ENCODE measurements at regions not wholly inside any gene's neighbourhood (a gene's known extent, or its start where the extent isn't known, plus 50 kb on each side); places are given as distances from the start of the nearest gene placed in this dataset.

DNA sequence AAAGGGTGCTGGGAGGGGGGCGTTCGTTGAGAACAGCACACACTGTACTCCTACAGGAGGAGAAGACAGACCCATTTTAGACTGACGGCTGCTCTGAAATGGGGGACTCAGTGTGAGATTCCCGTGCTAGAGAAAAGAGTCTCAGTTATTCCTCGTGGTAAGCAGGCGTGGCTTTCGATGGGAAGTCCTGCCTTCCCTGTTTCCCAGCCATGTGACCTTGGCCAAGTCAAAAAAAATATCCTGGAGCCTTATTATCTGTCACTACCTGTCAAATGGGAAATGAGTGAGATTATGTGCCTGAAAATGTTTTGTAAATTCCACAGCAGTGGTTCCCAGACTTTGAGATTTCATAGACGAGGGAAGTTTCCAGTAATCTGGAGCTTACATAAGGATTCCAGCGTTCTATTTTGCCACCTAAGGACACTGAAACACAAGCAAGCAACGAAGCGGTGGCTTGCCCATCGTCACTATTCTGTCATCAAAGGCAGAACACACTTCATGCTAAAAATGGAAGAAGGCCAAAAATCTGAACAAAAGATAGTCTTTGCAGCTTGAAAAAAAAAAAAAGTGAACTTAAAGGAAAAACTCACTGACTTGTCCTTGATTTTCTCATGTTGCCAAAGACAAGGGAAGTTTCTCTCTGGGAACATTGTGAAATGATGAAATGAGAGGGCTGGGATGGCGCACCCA, 253.4 kb upstream of the RPL38 start:
- Histone ChIP-seq H3K9me3 (no peaks in the 10 kb centered on the region), H3K27me3 (no peaks in the 10 kb centered on the region), H3K36me3 (no peaks in the 10 kb centered on the region), H3K4me3 (no peak overlapping the region), H3K4me1 (peaks cover 0 to 8% of the 10 kb centered on the region in 2 donors), H3K27ac (no peak overlapping the region)
- intact Hi-C loops (cut with DNase I; ENCODE audit: low total_unique reads): no loop called here
- DNase-seq: no peak
- TF ChIP-seq, protein P1, sequence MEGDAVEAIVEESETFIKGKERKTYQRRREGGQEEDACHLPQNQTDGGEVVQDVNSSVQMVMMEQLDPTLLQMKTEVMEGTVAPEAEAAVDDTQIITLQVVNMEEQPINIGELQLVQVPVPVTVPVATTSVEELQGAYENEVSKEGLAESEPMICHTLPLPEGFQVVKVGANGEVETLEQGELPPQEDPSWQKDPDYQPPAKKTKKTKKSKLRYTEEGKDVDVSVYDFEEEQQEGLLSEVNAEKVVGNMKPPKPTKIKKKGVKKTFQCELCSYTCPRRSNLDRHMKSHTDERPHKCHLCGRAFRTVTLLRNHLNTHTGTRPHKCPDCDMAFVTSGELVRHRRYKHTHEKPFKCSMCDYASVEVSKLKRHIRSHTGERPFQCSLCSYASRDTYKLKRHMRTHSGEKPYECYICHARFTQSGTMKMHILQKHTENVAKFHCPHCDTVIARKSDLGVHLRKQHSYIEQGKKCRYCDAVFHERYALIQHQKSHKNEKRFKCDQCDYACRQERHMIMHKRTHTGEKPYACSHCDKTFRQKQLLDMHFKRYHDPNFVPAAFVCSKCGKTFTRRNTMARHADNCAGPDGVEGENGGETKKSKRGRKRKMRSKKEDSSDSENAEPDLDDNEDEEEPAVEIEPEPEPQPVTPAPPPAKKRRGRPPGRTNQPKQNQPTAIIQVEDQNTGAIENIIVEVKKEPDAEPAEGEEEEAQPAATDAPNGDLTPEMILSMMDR (IDR thresholded peaks at IDR 0.05): no peak
- no peak for TF ChIP-seq POLR2A (IDR thresholded peaks at IDR 0.05)

DNA sequence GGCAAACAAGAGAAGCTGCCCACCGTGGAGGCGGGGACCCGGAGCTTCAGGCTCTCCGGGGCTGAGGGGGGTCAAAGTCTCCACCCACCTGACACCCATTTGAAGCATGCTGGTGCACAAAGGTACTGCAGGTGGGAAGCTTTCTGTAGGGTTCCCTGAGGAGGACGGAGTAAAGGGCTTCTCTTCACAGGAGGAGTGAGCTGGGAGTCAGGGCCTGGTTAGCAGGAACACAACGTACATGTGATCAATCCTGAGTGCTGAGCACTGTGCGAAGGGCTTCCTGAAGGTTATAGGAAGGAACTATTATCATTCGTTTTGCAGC, 252.9 kb upstream of the RPL38 start:
- Histone ChIP-seq H3K4me1 (peaks cover 0 to 8% of the 10 kb centered on the region in 2 donors), H3K9me3 (no peaks in the 10 kb centered on the region), H3K27me3 (no peaks in the 10 kb centered on the region), H3K27ac (no peak overlapping the region), H3K4me3 (no peak overlapping the region), H3K36me3 (no peaks in the 10 kb centered on the region)
- DNase-seq: no peak
- intact Hi-C loops (cut with DNase I; ENCODE audit: low total_unique reads): no loop called here
- no peak for TF ChIP-seq POLR2A (IDR thresholded peaks at IDR 0.05)
- TF ChIP-seq, protein P1 (IDR thresholded peaks at IDR 0.05): no peak

DNA sequence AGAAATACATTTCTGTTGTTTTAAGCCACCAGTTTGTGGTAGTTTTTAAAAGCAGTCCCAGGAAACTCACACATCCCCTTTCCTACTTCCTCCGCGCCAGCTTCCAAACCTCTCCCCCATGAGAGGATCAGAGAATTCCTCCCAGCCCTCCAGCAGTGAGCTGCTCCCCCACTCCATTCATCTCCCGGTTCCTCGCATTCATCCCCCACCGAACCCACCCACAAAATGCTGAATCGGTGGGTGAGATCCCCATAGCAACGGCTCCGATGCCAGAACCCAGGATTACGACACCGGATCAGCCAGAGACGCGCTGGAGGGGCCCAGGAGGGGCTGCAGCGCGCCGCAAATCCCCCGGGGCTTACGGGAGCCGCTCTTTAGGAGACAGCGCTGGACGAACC, 251.4 kb upstream of the RPL38 start:
- no peak for DNase-seq
- H3K4me3 ChIP-seq: no peak overlapping the region
- no peaks in the 10 kb centered on the region for H3K27me3 ChIP-seq
- TF ChIP-seq, protein P1 (IDR thresholded peaks at IDR 0.05): no peak
- TF ChIP-seq POLR2A (IDR thresholded peaks at IDR 0.05): no peak
- no peaks in the 10 kb centered on the region for H3K9me3 ChIP-seq
- H3K36me3 ChIP-seq: no peaks in the 10 kb centered on the region
- intact Hi-C loops (cut with DNase I; ENCODE audit: low total_unique reads): no loop called here
- H3K4me1 ChIP-seq: peaks cover 0 to 8% of the 10 kb centered on the region in 2 donors
- H3K27ac ChIP-seq: no peak overlapping the region

DNA sequence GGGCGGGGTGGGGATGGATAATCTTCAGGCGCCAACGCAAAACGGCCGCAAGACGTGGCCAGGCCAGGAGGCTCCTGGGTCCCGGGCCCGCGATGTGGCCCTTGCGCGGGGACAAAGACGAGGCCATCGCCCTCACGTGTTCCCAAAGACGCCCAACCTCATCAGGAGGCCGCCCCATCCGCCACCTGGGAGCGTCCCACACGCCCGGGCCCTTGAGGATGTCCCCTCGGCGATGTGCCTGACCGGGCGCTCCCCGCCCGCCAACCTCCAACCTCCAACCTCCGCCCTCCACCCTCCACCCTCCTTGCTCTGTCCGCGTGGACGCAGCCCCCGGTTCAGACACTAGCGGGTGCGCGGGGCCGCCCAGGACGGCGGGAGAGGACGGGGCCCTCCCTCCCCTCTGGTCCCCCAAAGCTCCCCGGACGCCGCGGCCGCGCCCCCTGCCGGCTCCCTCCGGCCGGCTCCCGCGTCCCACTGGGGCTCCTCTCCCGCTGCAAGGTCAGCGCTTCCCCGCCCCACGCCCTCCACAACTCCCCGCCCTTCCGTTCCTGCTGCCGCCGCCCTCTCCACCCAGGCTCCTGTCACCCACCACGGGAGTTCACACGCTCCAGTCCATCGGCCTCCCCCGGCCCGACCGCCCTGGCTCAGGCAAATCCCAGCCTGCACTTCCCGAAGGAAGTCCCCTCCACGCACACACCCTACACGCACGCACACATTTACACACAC, 250.8 kb upstream of the RPL38 start:
- intact Hi-C loops (cut with DNase I; ENCODE audit: low total_unique reads): no loop called here
- H3K27me3 ChIP-seq: no peaks in the 10 kb centered on the region
- H3K36me3 ChIP-seq: no peaks in the 10 kb centered on the region
- H3K4me3 ChIP-seq: no peak overlapping the region
- no peak overlapping the region for H3K27ac ChIP-seq
- DNase-seq: no peak
- H3K4me1 ChIP-seq: peaks cover 0 to 8% of the 10 kb centered on the region in 2 donors
- H3K9me3 ChIP-seq: no peaks in the 10 kb centered on the region
- TF ChIP-seq, protein P1 (IDR thresholded peaks at IDR 0.05): peak in 1 of 4 experiments; percentile 11
- no peak for TF ChIP-seq POLR2A (IDR thresholded peaks at IDR 0.05)

DNA sequence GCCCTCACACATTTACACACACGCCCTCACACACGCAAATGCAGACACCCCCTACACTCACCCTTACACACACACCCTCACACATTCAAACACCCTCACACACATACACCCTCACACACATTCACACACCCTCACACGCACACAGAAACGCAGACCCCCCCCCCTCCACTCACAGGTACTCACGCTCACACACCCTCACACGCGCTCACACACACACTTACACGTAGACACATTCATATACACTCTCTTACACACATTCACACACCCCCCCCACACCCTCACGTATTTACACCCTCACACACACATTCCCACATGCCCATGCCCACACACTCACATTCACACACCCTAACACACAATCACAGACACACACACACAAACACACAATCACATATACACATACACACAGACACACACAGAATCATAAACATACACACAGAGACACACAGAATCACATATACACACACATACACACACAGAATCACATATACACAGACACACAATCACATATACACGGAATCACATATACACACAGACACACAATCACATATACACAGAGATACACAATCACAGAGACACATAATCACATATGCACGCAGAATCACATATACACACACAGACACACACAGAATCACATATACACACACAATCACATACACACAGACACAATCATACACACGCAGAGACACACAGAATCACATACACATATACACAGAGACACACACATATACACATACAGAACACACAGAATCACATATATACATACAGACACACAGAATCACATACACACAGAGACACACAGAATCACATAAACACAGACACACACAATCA, 250.1 kb upstream of the RPL38 start:
- TF ChIP-seq, protein P1 (IDR thresholded peaks at IDR 0.05): no peak
- TF ChIP-seq POLR2A (IDR thresholded peaks at IDR 0.05): no peak
- no peaks in the 10 kb centered on the region for H3K9me3 ChIP-seq
- intact Hi-C loops (cut with DNase I; ENCODE audit: low total_unique reads): no loop called here

More for the DNA sequence above, 250.1 kb upstream of the RPL38 start:
- H3K36me3 ChIP-seq: no peaks in the 10 kb centered on the region
- no peak overlapping the region for H3K27ac ChIP-seq
- peaks cover 0 to 8% of the 10 kb centered on the region in 2 donors for H3K4me1 ChIP-seq
- no peak for DNase-seq
- no peak overlapping the region for H3K4me3 ChIP-seq
- H3K27me3 ChIP-seq: no peaks in the 10 kb centered on the region

All from uterus (tissue), 3 donors.